Natural killer cell (primary cell): ENCODE measurements at regions not wholly inside any gene's neighbourhood (a gene's known extent, or its start where the extent isn't known, plus 50 kb on each side); places are given as distances from the start of the nearest gene placed in this dataset.
A peak's percentile ranks its signal among the peaks of the same experiment; 100 is the strongest.

ENCODE experiments used
- ATAC-seq, 3 donors: fragments of 150-1000 bp in 2 of 3; fragments of 200-7000 bp in 1 of 3; cut with Tn5 transposase; 1 replicate in 1 of 3; 2 replicates in 2 of 3; pipeline ENCODE4 v1.10.0; 2021; ENCODE audit warnings: mild to moderate bottlenecking in 2 of 3, moderate library complexity in 2 of 3
- DNase-seq, 2 donors: peaks; one replicate each; pipeline versions ENCODE4 v3.0.0 to v3.0.0-alpha.2; 2013 to 2021; ENCODE audit warnings: mixed read lengths in 1 of 2
- H3K27ac ChIP-seq: one replicate; pipeline ENCODE4 v1.5.1; 2013; ENCODE audit warnings: mild to moderate bottlenecking, low read length
- H3K27me3 ChIP-seq: one replicate; pipeline ENCODE4 v1.6.1; 2013; ENCODE audit warnings: low read length; ENCODE audit not compliant: control insufficient read depth, insufficient read depth
- H3K36me3 ChIP-seq: one replicate; pipeline ENCODE4 v1.6.1; 2013; ENCODE audit warnings: low read length; ENCODE audit not compliant: control insufficient read depth, insufficient read depth
- H3K4me1 ChIP-seq: one replicate; pipeline ENCODE4 v1.6.1; 2013; ENCODE audit warnings: low read length; ENCODE audit not compliant: control insufficient read depth, insufficient read depth
- H3K4me3 ChIP-seq: one replicate; pipeline ENCODE4 v1.5.1; 2013; ENCODE audit warnings: low read length
- H3K9me3 ChIP-seq: one replicate; pipeline ENCODE4 v1.6.1; 2013; ENCODE audit warnings: low read length; ENCODE audit not compliant: control insufficient read depth, insufficient read depth
- H3K27ac Mint-ChIP-seq, 2 donors: one replicate each; pipeline ENCODE4 v1.8.0; 2022; ENCODE audit warnings: mild to moderate bottlenecking in 2 of 2, mixed read lengths in 2 of 2, moderate library complexity in 1 of 2
- H3K27me3 Mint-ChIP-seq, 2 donors: one replicate each; pipeline ENCODE4 v1.8.0; 2022; ENCODE audit warnings: low read depth in 2 of 2, mixed read lengths in 2 of 2
- H3K36me3 Mint-ChIP-seq: one replicate; pipeline ENCODE4 v1.8.0; 2022; ENCODE audit warnings: mixed read lengths
- H3K4me1 Mint-ChIP-seq, 2 donors: one replicate each; pipeline ENCODE4 v1.8.0; 2022; ENCODE audit warnings: mixed read lengths in 2 of 2
- H3K4me3 Mint-ChIP-seq: one replicate; pipeline ENCODE4 v1.8.0; 2022; ENCODE audit warnings: mild to moderate bottlenecking, moderate library complexity, mixed read lengths
- H3K9me3 Mint-ChIP-seq, 2 donors: one replicate each; pipeline ENCODE4 v1.8.0; 2022; ENCODE audit warnings: mixed read lengths in 2 of 2
- WGBS: methylation state at CpG from one replicate; pipeline ENCODE4 v1.1.7; 2013; ENCODE audit warnings: missing lambda C conversion rate; ENCODE audit not compliant: insufficient coverage; 5-methylcytosine and 5-hydroxymethylcytosine counted together
- intact Hi-C: fragments of 100-400 bp; cut with micrococcal nuclease; formaldehyde crosslinking; loops from one replicate; pipeline ENCODE4 v1.14.2; 2022
- TF ChIP-seq, protein P1 (sequence below): fragments of 200-600 bp; IDR thresholded peaks from one replicate; pipeline ENCODE4 v1.8.0; 2022; ENCODE audit warnings: antibody characterized with exemption

DNA sequence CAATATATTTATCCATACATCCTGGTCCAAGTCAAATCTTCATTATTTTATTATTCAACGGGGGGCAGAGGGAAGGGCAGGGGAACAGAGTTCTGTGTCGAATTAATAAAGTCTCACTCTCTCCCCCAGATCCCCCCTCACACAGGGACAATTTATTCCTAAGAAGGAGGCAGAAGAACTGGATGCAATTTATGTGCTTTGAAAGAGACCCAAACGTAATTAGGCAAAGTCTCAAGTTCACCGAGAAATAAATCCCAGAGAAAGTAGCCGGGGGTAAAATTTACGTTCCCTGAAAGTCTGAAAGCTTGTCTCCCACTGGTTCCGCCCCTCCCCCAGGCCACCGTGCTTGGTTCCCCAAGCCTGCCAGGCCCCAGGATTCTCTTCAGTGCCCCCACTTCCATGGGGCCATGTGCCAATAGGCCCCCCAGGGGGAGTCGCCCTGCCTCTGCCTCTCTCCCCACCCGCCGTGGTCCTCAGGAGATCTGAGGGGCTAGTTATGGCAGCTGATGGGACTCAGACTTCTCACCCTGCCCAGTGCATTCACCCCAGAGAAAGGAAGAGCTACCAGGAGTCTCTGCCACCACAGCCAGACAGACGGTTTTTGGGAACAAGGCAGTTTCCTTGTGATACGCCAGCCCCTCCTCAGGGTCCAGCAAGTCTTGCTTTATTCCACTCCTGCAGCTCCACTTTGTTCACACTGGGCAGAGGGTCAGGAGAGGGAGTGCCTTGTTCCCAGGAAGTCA, 215.5 kb downstream of the CYP26B1 start:
- no peaks in the 10 kb centered on the region for H3K36me3 Mint-ChIP-seq
- H3K27ac ChIP-seq, result no peak overlapping the region
- H3K4me1 Mint-ChIP-seq, result no peaks in the 10 kb centered on the region
- no peak overlapping the region for H3K27ac Mint-ChIP-seq
- H3K4me1 ChIP-seq, result no peaks in the 10 kb centered on the region
- peak in 1 of 2 donors; percentile 0 for DNase-seq
- H3K36me3 ChIP-seq, result no peaks in the 10 kb centered on the region
- ATAC-seq, result no peak
- no peaks in the 10 kb centered on the region for H3K9me3 ChIP-seq
- H3K9me3 Mint-ChIP-seq, result no peaks in the 10 kb centered on the region
- no peak overlapping the region for H3K4me3 Mint-ChIP-seq
- intact Hi-C loops, result no loop called here
- no peaks in the 10 kb centered on the region for H3K27me3 Mint-ChIP-seq
- no peaks in the 10 kb centered on the region for H3K27me3 ChIP-seq
- 87% methylated on average over 12 of the region's 13 CpGs for WGBS
- H3K4me3 ChIP-seq, result no peak overlapping the region
- TF ChIP-seq, protein P1, sequence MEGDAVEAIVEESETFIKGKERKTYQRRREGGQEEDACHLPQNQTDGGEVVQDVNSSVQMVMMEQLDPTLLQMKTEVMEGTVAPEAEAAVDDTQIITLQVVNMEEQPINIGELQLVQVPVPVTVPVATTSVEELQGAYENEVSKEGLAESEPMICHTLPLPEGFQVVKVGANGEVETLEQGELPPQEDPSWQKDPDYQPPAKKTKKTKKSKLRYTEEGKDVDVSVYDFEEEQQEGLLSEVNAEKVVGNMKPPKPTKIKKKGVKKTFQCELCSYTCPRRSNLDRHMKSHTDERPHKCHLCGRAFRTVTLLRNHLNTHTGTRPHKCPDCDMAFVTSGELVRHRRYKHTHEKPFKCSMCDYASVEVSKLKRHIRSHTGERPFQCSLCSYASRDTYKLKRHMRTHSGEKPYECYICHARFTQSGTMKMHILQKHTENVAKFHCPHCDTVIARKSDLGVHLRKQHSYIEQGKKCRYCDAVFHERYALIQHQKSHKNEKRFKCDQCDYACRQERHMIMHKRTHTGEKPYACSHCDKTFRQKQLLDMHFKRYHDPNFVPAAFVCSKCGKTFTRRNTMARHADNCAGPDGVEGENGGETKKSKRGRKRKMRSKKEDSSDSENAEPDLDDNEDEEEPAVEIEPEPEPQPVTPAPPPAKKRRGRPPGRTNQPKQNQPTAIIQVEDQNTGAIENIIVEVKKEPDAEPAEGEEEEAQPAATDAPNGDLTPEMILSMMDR, result no peak

DNA sequence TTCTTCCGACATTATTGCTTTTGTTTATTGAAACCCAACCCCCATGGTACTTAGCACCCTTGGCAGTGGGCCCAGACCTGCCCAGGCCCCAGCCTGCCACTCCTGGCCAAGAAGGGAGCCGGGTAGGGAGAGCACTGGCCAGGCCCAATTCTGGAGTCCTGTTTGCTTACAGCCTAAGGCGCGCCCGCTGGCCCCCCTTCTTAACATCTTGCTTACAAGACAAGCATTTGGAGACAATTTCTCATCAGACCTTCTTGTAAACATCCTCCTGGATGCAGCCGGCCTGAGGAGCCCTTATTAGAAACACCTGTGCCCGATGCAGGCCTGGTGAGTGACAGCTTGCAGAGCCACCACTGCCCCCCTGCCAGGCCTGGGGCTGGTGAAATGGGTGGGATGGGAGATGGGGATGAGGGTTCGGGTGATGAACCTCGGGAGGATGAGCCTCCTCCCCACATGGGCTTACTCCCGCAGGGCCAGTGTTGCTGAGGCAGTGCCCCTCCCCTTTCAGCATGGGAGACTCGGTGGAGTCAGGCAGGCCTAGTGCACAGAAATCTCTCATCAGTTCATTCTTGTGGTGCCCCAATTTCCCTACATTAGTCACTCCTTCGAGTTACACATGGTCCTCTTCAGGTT, 217.5 kb downstream of the CYP26B1 start:
- DNase-seq, result peak in 1 of 2 donors; percentile 0
- H3K27me3 ChIP-seq, result no peaks in the 10 kb centered on the region
- H3K4me3 ChIP-seq, result no peak overlapping the region
- Mint-ChIP-seq H3K9me3 (no peaks in the 10 kb centered on the region), H3K4me1 (no peaks in the 10 kb centered on the region), H3K27me3 (no peaks in the 10 kb centered on the region), H3K27ac (no peak overlapping the region), H3K36me3 (no peaks in the 10 kb centered on the region), H3K4me3 (no peak overlapping the region)
- 87% methylated on average over 12 of the region's 12 CpGs for WGBS
- H3K27ac ChIP-seq, result no peak overlapping the region
- no peaks in the 10 kb centered on the region for H3K9me3 ChIP-seq
- H3K4me1 ChIP-seq, result no peaks in the 10 kb centered on the region
- H3K36me3 ChIP-seq, result no peaks in the 10 kb centered on the region
- ATAC-seq, result no peak
- intact Hi-C loops, result no loop called here
- TF ChIP-seq, protein P1, result no peak

DNA sequence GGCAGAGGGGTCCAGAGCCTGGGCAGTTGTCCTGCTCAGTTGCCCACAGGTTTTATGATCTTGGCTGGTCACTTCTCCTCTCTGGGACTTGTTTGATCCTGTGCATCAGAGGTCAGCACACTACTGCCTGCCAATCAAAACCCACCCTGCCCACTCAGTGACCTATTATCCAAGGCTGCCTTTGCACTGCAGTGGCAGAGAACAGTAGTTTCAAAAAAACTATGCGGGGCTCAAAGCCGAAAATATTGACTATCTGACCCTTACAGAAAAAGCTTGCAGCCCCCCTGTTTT, 218.2 kb downstream of the CYP26B1 start:
- Mint-ChIP-seq H3K4me1 (no peaks in the 10 kb centered on the region), H3K27ac (no peak overlapping the region), H3K27me3 (no peaks in the 10 kb centered on the region), H3K36me3 (no peaks in the 10 kb centered on the region), H3K9me3 (no peaks in the 10 kb centered on the region), H3K4me3 (no peak overlapping the region)
- intact Hi-C loops, result no loop called here
- 90% methylated on average over 2 of the region's 2 CpGs for WGBS
- Histone ChIP-seq H3K9me3 (no peaks in the 10 kb centered on the region), H3K4me1 (no peaks in the 10 kb centered on the region), H3K36me3 (no peaks in the 10 kb centered on the region), H3K27me3 (no peaks in the 10 kb centered on the region), H3K4me3 (no peak overlapping the region), H3K27ac (no peak overlapping the region)
- TF ChIP-seq, protein P1, result no peak
- no peak for ATAC-seq
- DNase-seq, result no peak
